A549 (cell line): ENCODE measurements at regions not wholly inside any gene's neighbourhood (a gene's known extent, or its start where the extent isn't known, plus 50 kb on each side); places are given as distances from the start of the nearest gene placed in this dataset.

Experiments
- CBX2 ChIP-seq: fragments of 200-600 bp; sonication (generic); IDR thresholded peaks from 2 replicates; pipeline ENCODE4 v1.6.1; 2016; ENCODE audit warnings: low read depth, mild to moderate bottlenecking, borderline replicate concordance
- CEBPB ChIP-seq, 2 experiments: fragments of >200 bp in 1 of 2; sonication (Bioruptor Twin) in 1 of 2; formaldehyde crosslinking in 1 of 2; IDR thresholded peaks; 2 replicates each; pipeline ENCODE4 v1.6.1; 2012 to 2016
- CTCF ChIP-seq: fragments of >200 bp; sonication (Bioruptor Twin); formaldehyde crosslinking; IDR thresholded peaks from 3 replicates; pipeline ENCODE4 v1.5.1; 2016
- EP300 ChIP-seq, 2 experiments: fragments of >200 bp; sonication (Bioruptor Twin); formaldehyde crosslinking; IDR thresholded peaks; 2 replicates in 1 of 2; 3 replicates in 1 of 2; pipeline ENCODE4 v1.6.1; 2016 to 2017
- FOSL2 ChIP-seq, 2 experiments: fragments of 450-650 bp in 1 of 2; fragments of >200 bp in 1 of 2; sonication (Bioruptor Twin) in 1 of 2; formaldehyde crosslinking; IDR thresholded peaks; 2 replicates each; pipeline versions ENCODE4 v1.5.0 to v1.6.1; 2016 to 2020; ENCODE audit warnings: mild to moderate bottlenecking in 1 of 2, moderate library complexity in 1 of 2
- FOXS1 ChIP-seq: fragments of 250-450 bp; sonication (Bioruptor Pico); IDR thresholded peaks from 2 replicates; pipeline ENCODE4 v1.5.0; 2020; ENCODE audit warnings: mild to moderate bottlenecking, moderate library complexity
- JUN ChIP-seq, 2 experiments: fragments of >200 bp; sonication (Bioruptor Twin); formaldehyde crosslinking; IDR thresholded peaks; 2 replicates in 1 of 2; 3 replicates in 1 of 2; pipeline ENCODE4 v1.6.1; 2016 to 2017
- MAX ChIP-seq: IDR thresholded peaks from 2 replicates; pipeline ENCODE4 v1.6.1; 2012
- MAZ ChIP-seq: fragments of 150-350 bp; IDR thresholded peaks from 2 replicates; pipeline ENCODE4 v1.6.1; 2014; ENCODE audit warnings: antibody characterized with exemption, low read depth, low read length, borderline replicate concordance
- NR3C1 ChIP-seq: fragments of >200 bp; sonication (Bioruptor Twin); formaldehyde crosslinking; IDR thresholded peaks from 3 replicates; pipeline ENCODE4 v1.6.1; 2017
- POLR2A ChIP-seq: IDR thresholded peaks from 2 replicates; pipeline ENCODE4 v1.6.1; 2012; ENCODE audit warnings: mild to moderate bottlenecking, low read length
- REST ChIP-seq: fragments of 200-600 bp; sonication (generic); IDR thresholded peaks from 2 replicates; pipeline ENCODE4 v1.6.1; 2016; ENCODE audit warnings: antibody characterized with exemption, mild to moderate bottlenecking, moderate library complexity
- RFX5 ChIP-seq: fragments of 450-650 bp; IDR thresholded peaks from 2 replicates; pipeline ENCODE4 v1.7.1; 2014; ENCODE audit warnings: antibody characterized with exemption, mild to moderate bottlenecking, moderate library complexity

DNA sequence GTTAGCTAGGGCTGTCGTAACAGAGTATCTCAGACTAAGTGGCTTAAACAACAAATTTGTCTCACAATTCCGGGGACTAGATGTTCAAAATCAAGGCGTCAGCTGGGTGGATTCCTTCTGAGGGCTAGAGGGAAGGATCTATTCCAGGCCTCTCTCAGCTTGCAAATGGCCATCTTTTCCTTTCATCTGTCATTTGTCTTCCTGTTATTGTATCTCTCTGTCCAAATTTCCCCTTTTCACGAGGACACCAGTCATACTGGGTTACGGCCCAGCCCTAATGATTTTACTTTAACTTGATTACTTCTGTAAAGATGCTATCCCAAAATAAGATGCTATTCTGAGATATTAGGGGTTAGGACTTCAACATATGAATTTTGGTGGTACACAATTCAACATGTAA, 119.0 kb upstream of the CPSF6 start:
- no peak for TF ChIP-seq JUN (IDR thresholded peaks at IDR 0.05)
- TF ChIP-seq RFX5 = no peak
- TF ChIP-seq CTCF = no peak
- no peak for TF ChIP-seq MAX
- no peak for TF ChIP-seq CBX2
- TF ChIP-seq EP300 (IDR thresholded peaks at IDR 0.05) = no peak
- no peak for TF ChIP-seq REST
- TF ChIP-seq CEBPB (IDR thresholded peaks at IDR 0.05) = no peak
- no peak for TF ChIP-seq FOSL2 (IDR thresholded peaks at IDR 0.05)
- no peak for TF ChIP-seq FOSL2 (CRISPR knock-in tag; IDR thresholded peaks at IDR 0.05)
- TF ChIP-seq FOXS1 (CRISPR knock-in tag) = no peak
- TF ChIP-seq MAZ = no peak
- no peak for TF ChIP-seq NR3C1
- TF ChIP-seq POLR2A = no peak
